OCI-LY1 (cell line): ENCODE measurements at regions not wholly inside any gene's neighbourhood (a gene's known extent, or its start where the extent isn't known, plus 50 kb on each side); places are given as distances from the start of the nearest gene placed in this dataset.

ENCODE experiments used
- H2AFZ ChIP-seq: fragments of 200-600 bp; sonication (generic), shearing (Covaris generic); 2 replicates; pipeline ENCODE4 v1.6.0; 2014; ENCODE audit warnings: antibody characterized with exemption, mild to moderate bottlenecking, low read length
- H3F3A ChIP-seq: fragments of 200-600 bp; sonication (generic), shearing (Covaris generic); 2 replicates; pipeline ENCODE4 v1.6.0; 2014; ENCODE audit warnings: mild to moderate bottlenecking, antibody characterized with exemption, low read length, moderate library complexity; ENCODE audit not compliant: insufficient read depth
- H3K27ac ChIP-seq: fragments of 200-600 bp; sonication (generic); 2 replicates; pipeline ENCODE4 v1.5.1; 2014; ENCODE audit warnings: low read length, mixed run types, mild to moderate bottlenecking, low read depth; ENCODE audit not compliant: poor library complexity, severe bottlenecking
- H3K27me3 ChIP-seq: fragments of 200-600 bp; sonication (generic); 2 replicates; pipeline ENCODE4 v1.6.0; 2014; ENCODE audit warnings: antibody characterized with exemption, mild to moderate bottlenecking, low read length, moderate library complexity; ENCODE audit not compliant: insufficient read depth
- H3K36me3 ChIP-seq: fragments of 200-600 bp; sonication (generic); 2 replicates; pipeline ENCODE4 v1.6.1; 2014; ENCODE audit warnings: mild to moderate bottlenecking, antibody characterized with exemption, low read length, moderate library complexity, mixed read lengths; ENCODE audit not compliant: insufficient read depth
- H3K4me1 ChIP-seq: fragments of 200-600 bp; sonication (generic); 2 replicates; pipeline ENCODE4 v1.5.1; 2014; ENCODE audit warnings: mild to moderate bottlenecking, low read length, moderate library complexity; ENCODE audit not compliant: insufficient read depth, severe bottlenecking
- H3K4me2 ChIP-seq: fragments of 200-600 bp; sonication (generic), shearing (Covaris generic); 2 replicates; pipeline ENCODE4 v1.6.1; 2014; ENCODE audit warnings: low read length
- H3K4me3 ChIP-seq: fragments of 200-600 bp; sonication (generic); 2 replicates; pipeline ENCODE4 v1.5.1; 2014; ENCODE audit warnings: low read length, low read depth, mild to moderate bottlenecking, mixed read lengths; ENCODE audit not compliant: poor library complexity, severe bottlenecking
- H3K79me2 ChIP-seq: fragments of 200-600 bp; shearing (Covaris generic); 2 replicates; pipeline ENCODE4 v1.6.1; 2016; ENCODE audit warnings: mixed run types, low read length, mixed read lengths; ENCODE audit not compliant: insufficient read depth
- H3K9ac ChIP-seq: fragments of 200-600 bp; sonication (generic), shearing (Covaris generic); 2 replicates; pipeline ENCODE4 v1.6.1; 2014; ENCODE audit warnings: mild to moderate bottlenecking, low read length, mixed read lengths
- H3K9me2 ChIP-seq: fragments of 200-600 bp; sonication (generic), shearing (Covaris generic); 2 replicates; pipeline ENCODE4 v1.6.1; 2014; ENCODE audit warnings: low read depth, mild to moderate bottlenecking, low read length, mixed read lengths
- H3K9me3 ChIP-seq: fragments of 200-600 bp; shearing (Covaris generic); 2 replicates; pipeline ENCODE4 v1.6.1; 2014; ENCODE audit warnings: low read length, mixed read lengths
- H4K20me1 ChIP-seq: fragments of 200-600 bp; sonication (generic), shearing (Covaris generic); 2 replicates; pipeline ENCODE4 v1.6.0; 2016; ENCODE audit warnings: mild to moderate bottlenecking, low read length; ENCODE audit not compliant: insufficient read depth
- CTCF ChIP-seq: fragments of 200-600 bp; sonication (generic), shearing (Covaris generic); IDR thresholded peaks from 2 replicates; pipeline ENCODE4 v1.5.1; 2017; ENCODE audit warnings: mild to moderate bottlenecking, antibody characterized with exemption, low read length, moderate library complexity, mixed read lengths
- EZH2 ChIP-seq: fragments of 200-600 bp; sonication (generic), shearing (Covaris generic); IDR thresholded peaks from 2 replicates; pipeline ENCODE4 v1.8.0; 2017; ENCODE audit warnings: borderline replicate concordance, mixed run types, mild to moderate bottlenecking, antibody characterized with exemption, low read length, moderate library complexity, mixed read lengths

GRCh38 chr5:60352992-60353599 is 346.9 kb downstream of the DEPDC1B start:
- Histone ChIP-seq H3K27ac (no peak overlapping the region), H3K9me2 (no peaks in the 10 kb centered on the region), H3F3A (no peaks in the 10 kb centered on the region), H3K79me2 (no peaks in the 10 kb centered on the region), H2AFZ (no peak overlapping the region), H3K9me3 (0 out of 2 replicates have a peak, but pooled peaks cover 4% of the 10 kb centered on the region), H3K4me2 (no peak overlapping the region), H4K20me1 (no peaks in the 10 kb centered on the region), H3K4me3 (no peak overlapping the region), H3K4me1 (peaks cover 6% of the 10 kb centered on the region), H3K27me3 (no peaks in the 10 kb centered on the region), H3K36me3 (no peaks in the 10 kb centered on the region), H3K9ac (no peak overlapping the region)
- TF ChIP-seq CTCF: no peak
- TF ChIP-seq EZH2: no peak

- Histone ChIP-seq H3K4me3 (no peak overlapping the region), H4K20me1 (no peaks in the 10 kb centered on the region), H3K27me3 (no peaks in the 10 kb centered on the region), H3K9me2 (no peaks in the 10 kb centered on the region), H2AFZ (no peak overlapping the region), H3F3A (no peaks in the 10 kb centered on the region), H3K79me2 (no peaks in the 10 kb centered on the region), H3K9ac (no peak overlapping the region), H3K4me1 (peaks cover 6% of the 10 kb centered on the region), H3K9me3 (0 out of 2 replicates have a peak, but pooled peaks cover 4% of the 10 kb centered on the region), H3K4me2 (no peak overlapping the region), H3K27ac (no peak overlapping the region), H3K36me3 (no peaks in the 10 kb centered on the region)
- TF ChIP-seq EZH2 (no peak), CTCF (no peak)
These were observed 349.2 kb downstream of the DEPDC1B start for GRCh38 chr5:60350794-60351193.

GRCh38 chr5:60349891-60350415 is 350.0 kb downstream of the DEPDC1B start:
- Histone ChIP-seq H3K9ac (no peak overlapping the region), H2AFZ (no peak overlapping the region), H3K4me2 (no peak overlapping the region), H3K27me3 (no peaks in the 10 kb centered on the region), H3K4me1 (peaks cover 6% of the 10 kb centered on the region), H3K79me2 (no peaks in the 10 kb centered on the region), H3K9me3 (0 out of 2 replicates have a peak, but pooled peaks cover 4% of the 10 kb centered on the region), H3K27ac (no peak overlapping the region), H3K4me3 (no peak overlapping the region), H3K9me2 (no peaks in the 10 kb centered on the region), H4K20me1 (no peaks in the 10 kb centered on the region), H3K36me3 (no peaks in the 10 kb centered on the region), H3F3A (no peaks in the 10 kb centered on the region)
- no peak for TF ChIP-seq EZH2
- no peak for TF ChIP-seq CTCF
